GM18867 (cell line): ENCODE measurements at regions not wholly inside any gene's neighbourhood (a gene's known extent, or its start where the extent isn't known, plus 50 kb on each side); places are given as distances from the start of the nearest gene placed in this dataset.
"Not testable (repeated sequence)": the region's sequence is repeated elsewhere in the genome, so short reads cannot be mapped to it uniquely, and the experiment has no call there.

ENCODE experiments used
- ATAC-seq: cut with Tn5 transposase; IDR thresholded peaks from one replicate; pipeline ENCODE4 v1.9.1; 2021; ENCODE audit warnings: mild to moderate bottlenecking, moderate library complexity; ENCODE audit not compliant: unreplicated experiment

DNA sequence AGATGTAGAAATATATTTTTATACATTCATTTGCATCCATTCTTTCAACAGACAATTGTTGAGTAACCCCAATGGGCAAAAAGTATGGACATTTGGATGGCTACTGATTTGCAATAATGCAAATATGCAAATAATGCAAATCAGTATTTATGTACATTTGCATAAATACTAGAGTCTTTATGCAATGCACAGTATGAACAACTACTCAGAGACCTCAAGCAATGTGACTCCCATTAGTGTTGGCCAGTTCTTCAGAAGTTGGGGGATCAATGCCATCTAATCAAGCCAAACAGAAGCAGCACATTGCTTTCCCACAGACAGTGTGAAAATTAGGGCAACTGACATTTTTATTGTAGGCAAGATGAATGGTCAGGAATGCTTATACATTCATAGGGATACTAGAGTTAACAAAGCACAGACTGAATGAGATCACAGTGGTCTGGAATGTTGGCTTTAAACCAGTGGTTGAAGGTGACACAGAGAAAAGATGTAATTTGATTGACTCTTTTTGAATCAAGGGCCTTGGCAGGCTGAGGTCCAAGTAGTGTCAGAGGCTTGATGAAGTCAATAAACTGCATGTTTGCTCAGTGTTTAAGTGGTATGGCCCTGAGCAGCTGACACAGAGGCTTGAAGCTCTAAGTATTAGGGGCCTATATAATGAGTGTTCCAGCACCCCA is 256.6 kb downstream of the CTH start:
- no peak for ATAC-seq

DNA sequence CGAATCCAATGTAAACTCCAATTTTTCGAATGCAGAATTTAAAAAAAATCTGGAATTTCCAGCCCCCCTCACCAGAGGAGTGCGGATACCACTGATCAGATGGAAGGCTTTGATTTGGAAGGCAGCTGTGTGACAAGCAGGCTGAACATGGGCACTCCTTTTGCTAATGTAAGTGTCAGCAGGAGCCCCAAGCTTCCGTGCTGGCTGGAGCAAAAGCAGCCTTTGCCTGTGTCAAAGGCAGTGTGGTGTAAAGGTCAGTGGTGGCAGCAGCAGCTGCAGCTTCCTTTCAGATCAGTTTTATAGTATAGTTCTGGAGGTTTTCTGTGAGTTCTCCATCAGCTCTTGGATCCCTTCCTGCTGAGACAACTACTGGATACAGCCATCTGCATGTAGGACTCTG is 259.9 kb downstream of the CTH start:
- no peak for ATAC-seq

DNA sequence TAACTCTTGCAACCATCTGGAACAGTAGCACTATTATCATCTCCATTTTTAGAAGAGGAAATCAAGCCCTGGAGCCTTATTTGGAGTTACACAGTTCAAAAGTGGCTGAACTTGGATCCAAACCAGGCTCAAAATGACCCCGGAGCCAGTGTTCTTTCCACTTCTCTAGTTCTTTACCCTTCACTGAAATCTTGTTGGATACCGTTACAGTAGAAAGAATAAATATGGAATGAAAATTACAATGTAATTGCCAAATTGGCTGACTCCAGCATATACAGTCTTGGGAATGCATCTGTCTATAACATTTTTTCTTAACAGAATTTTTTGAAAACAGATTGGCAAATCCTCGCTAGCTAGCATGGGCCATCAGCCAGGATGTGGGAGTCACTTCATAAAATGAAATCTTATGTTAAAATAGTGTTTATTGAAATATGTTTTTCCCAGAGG is 261.4 kb downstream of the CTH start:
- no peak for ATAC-seq

DNA sequence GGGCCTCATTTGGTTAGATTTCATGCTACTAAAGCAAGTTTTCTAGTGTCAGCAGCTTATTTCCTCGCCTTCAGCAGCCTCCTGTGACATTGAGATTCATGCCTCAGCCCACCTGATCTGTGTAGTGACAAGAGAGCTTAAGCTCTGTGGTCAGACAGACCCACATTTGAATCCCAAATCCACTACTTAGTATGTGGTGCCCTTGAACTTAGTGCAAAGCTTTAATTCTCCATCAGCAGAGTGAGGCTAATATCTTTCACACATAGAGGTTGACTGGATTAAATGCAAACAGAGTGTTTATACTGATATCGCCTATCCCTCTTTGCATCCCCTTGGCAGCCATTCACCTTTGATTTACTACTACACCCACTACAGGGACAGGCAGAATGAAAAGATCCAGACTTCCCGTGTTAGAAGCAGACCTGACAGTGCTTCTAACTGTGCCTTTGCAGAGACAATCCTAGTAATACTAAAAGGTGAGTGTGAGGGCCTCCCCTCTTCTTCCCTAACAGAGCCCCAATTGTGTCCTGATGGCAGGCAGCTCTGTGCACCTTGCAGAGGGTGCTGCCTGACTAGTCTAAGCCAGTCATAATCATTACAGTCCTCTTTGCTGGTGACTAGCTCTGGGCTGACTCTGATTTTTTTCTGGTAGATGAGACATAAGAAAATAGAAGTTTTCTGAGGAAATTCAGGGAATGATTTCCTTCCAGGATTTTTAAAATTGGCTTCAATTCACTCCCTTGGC is 264.0 kb downstream of the CTH start:
- ATAC-seq, result no peak

DNA sequence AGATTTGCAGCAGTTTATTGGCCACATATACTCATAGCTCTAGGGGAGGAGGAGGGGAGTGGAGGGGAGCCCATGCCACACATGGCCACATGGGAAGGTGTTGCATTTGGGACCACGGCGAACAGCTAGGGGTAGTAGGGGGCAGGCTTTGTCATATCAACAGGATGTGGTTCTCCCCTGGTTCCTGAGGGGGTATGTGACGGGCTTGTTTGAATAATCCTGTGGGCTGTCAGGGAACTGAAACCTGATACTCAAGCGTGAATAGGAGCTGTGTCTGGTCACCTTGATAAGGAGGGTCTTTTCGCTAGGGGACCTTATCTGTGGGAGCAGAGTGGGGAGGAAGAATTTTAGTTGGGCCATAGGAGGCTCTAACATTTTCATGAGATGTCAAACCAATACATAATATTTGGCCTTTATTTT is 264.7 kb downstream of the CTH start:
- peak; percentile 55 for ATAC-seq

DNA sequence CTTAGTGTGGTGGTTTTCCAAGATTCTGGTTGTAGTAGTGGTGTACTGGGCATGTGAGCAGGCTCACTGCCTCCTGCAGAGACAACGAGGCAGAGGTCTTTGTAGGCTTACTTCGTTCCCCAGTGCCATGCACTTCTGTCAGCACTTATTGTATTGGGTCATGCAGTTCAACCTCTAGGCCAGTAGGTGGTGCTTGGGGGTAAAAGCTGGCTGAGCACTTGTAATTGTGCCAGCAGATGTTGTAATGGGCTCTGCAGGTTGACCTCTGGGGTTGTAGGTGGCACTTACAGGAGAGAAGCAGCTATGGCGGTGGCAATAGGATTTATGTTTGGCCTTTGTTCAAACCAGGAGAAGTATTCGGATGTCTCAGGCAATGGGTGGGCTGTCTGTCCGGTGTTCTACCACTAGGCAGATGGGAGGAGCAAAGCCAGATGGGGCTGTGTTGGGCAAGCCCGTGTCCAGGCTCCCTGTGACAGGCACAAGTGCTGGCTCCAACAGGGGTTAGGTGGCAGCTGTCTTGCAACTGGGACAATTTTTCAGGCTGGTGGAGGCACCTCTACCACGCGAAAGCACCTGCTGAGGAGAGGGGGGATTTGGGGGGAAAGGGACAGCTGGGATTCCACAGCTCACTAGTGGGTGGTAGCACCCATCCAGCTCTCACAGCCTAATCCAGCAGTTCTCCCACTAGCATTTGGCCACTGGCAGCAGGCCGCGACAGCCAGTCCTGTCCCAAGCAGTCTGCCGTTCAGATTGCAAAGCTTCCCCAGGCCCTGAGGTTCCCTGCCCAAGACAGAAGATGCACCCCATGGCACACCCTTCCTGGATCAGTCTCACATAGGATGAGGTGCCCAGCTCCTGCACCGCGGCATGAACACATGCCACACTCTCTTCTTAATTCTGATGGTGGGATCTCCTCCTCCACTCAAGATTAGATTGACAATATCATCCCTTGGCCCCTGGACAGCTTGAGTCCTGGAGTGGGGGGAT is 274.5 kb downstream of the CTH start:
- peak; percentile 100 for ATAC-seq

DNA sequence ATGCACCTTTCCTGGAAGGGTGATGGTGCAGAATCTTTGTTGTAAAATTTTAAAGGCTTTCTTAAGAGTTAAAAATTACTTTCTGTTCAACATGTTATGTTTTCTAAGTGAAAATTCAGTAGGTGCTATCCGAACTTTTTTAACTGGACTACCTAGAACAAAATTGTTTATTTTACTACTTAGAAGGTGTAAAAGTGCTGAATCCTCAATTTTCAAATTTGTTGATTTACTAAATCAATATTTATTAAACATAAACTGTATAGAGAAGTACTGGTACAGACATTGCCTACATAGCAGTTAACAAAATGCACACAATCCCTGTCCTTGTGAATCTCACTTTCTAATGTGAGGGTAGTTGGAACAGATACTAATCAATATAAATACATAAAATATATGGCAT is 277.5 kb downstream of the CTH start:
- no peak for ATAC-seq

DNA sequence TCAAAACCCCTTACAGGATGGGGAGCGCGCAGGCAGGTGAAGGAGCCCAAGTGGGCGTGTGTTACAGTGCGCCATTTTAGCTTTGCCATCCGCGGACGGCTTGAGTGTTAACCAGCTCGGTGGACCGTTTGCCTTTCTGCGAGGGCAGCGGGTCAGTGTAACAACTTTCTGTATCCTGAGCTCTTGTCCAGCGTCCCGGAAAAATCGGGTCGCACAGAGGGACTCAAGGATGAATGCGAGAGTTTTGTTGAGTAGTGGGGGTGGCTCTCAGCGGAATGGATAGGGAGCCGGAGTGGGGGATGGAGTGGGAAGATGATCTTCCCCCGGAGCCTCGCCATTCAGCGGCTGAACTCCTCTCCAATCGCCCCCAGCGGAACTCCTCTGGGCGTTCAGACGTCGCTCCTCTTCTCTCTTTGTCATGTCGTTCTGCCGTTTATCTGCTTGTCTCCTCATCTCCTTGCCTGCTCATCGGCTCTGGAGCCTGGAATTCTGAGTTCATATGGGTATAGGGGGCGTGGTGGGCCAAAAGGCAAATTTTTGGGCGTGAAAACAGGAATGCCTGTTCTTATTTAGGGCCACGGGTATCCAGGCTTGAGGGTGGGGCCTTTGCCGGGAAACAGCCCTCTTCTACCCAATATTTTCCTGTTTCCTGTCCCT is 295.4 kb downstream of the CTH start:
- ATAC-seq, result no peak

DNA sequence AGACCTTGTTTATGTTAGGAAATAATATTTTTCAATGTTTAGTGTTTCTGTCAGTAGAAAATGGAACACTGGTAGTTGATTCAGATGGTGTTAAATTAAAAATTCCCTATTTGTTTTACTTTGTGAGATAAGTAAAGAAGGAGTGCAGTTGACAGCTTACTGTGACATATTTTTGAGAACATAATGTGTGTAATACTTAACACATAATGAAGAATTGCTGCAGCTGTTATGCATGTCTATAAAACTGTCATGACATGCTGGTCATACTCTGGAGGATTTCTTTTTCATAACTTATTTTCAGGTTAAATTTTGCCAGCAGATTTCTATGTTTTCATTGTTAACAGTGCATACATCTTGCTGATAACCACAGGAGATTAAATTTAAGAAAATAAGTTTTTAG is 296.1 kb downstream of the CTH start:
- ATAC-seq, result no peak

DNA sequence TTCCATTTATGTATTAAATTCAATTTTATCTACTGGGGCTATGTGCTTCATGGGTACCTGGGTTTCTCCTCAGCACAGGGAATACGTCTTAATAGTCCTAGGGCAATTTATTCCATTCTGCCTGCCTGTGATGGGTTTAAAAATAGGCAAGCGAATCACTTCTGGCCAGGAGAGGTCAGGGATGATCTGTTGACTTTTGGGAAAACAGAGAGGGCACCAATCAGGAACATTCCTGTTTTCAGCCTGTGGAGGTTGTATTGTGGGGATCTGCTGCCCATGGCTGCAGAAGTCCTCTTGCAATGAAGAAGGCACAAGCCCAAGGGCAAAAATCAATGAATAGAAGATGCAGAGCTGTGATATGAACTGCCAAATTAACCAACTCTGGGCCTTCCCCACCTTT is 303.1 kb downstream of the CTH start:
- ATAC-seq, result no peak

DNA sequence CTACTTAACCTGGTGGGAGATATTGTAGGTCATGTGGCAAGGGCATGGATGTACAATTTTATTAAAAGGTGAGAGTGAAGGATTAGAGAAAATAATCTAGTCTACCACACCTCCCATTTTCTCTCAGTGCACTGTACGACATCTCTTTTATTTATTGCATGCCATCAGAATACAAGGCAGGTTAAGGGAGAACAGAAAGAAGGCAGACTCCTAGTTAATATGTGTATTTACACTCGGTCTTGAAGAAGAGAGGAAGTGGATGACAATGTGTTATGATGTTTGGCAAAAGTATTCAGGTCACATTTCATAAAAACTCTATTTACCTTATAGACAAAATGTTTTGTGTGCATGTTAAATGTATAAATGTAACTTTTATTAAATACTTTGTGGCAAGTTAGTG is 306.1 kb downstream of the CTH start:
- no peak for ATAC-seq

DNA sequence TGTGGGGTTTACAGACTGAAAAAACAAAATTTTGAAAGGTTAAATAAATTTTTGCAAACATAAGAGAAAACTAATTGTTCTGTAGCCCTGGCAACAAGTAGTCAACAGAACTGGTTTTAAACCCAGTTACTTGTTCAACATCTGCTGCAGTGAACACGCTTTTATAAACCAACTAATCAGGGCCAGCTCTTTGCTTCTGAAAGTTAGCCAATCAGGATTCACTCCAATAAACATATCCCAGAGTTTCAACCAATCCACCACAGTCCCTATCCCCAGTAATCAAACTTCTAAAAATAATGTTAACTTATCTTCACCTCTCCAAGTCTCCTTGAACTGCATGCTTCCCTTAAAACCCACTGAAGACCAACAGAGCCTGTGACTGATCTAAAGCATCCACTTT is 306.6 kb downstream of the CTH start:
- no peak for ATAC-seq

DNA sequence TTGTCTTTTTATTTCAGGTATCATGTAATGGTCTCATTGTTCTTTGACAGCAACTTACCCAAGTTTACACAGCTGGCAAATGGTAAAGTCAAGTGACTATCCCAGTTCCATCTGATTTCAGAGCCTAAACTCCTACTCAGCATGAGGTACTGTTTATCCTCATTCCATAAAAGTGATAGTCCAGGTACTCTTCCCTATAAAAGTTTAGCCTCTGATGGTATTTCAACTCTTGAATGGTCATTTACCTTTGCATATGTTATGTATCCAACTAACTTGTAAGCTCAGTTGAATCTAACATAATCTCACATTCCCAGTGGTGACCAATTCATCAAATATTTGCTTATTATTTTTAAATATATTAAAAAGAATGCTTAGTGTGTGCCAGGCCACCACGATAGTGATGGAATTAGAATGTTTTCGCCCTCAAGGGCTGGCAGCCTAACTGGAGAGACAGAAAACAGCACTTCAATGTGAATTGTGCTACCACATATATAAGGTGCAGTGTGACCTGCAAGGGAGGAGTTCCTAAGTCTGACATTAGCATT is 307.1 kb downstream of the CTH start:
- no peak for ATAC-seq

DNA sequence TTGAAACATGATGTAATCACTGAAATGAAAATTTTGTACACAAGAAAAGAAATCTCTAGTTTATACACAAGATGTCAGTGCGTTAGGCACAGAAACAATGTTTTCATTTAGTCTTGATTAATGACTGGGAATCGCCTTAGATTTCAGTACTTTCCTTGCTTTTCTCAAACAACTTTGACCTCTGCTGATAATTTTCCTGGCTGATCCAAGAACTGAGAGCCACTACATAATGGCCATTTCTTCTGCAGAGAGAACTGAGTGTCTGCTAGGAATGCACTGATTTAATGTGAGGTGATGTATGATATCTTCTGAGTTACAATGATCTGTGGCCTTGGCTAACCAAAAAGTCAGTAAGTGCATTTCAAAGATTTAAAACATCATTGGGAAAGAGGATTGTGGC is 308.1 kb downstream of the CTH start:
- ATAC-seq, result no peak

DNA sequence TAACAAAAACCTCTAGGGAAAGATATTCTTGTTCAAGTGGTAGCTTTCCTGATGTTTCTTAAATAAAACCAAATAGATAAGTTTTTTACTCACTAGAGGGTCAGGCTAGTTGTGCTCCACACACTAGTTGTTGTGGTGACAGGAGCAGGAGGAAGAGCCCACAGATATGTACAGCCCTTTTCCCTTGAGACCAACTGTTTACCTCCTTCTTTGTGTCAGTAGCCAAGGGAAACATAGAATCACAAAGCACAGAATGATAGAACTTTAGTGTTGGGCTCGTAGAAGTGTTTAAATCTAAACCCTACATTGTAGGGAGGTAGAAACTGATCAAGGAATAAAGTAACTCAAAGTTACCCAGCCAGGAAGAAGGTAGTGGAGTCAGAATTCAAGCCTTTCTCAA is 309.0 kb downstream of the CTH start:
- ATAC-seq, result no peak

DNA sequence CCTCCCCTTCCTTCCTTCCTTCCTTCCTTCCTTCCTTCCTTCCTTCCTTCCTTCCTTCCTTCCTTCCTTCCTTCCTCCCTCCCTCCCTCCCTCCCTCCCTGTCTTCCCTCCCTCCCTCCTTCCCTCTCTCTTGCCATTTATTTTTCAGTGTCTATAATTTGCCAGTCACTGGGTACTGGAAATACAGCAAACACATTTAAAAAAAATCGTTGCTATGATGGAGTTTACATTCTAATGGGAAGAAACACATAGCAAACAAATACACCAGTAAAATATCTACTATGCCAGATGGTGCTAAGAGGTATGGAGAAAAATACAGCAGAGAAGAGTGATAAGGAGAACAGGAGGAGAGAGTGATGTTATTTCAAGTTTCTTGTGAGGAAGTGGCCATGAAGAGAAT is 309.5 kb downstream of the CTH start:
- no peak for ATAC-seq

DNA sequence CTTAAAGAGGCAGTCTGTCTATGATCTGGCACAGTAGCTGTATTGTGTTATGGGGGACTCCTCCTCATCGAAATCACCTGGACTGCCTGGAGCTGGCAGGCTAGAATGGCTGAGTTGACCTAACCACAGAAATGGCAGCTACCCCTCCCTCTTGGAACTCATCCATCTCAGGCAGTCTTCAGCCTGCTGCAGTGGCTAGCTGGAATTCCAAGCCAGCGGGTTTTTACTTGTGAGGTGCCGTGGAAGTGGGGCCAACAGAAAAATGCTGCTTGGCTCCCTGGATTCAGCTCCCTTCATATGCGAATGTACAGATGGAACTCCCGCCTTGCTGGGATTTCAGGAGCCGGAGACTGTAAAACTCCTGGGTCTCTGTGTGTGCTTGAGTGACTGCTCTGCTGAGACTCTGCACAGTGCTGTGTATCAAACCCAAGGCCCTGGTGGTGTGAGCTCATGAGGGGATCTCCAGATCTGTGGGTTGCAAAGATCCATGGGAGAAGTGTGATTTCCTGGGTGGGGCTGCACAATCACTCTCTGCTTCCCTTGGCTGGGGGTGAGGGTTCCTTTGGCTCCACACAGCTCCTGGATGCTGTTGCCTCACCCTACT is 316.9 kb downstream of the CTH start:
- no peak for ATAC-seq

DNA sequence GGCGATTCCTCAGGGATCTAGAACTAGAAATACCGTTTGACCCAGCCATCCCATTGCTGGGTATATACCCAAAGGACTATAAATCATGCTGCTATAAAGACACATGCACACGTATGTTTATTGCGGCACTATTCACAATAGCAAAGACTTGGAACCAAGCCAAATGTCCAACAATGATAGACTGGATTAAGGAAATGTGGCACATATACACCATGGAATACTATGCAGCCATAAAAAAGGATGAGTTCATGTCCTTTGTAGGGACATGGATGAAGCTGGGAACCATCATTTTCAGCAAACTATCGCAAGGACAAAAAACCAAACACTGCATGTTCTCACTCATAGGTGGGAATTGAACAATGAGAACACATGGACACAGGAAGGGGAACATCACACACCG is 311.1 kb downstream of the PTGER3 start:
- not testable (repeated sequence) for ATAC-seq

DNA sequence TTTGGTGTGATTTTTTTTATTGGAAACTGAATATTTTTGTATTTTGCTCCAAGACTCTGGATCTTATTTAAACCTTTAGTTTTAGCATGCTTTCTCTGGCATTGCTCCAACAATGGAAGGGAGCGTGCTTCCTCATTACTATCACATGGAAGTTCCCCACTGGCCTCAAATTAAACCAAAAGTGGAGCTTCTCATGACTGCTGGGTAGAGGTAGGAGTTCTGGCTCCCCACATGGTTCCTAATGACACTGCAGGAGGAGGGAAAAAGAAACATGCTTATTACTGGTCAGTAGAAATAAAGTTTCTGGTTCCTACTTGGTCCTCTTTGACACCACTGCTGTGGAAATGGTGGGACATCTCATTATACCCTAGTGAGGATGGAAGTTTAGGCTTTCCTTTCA is 310.5 kb downstream of the PTGER3 start:
- no peak for ATAC-seq

DNA sequence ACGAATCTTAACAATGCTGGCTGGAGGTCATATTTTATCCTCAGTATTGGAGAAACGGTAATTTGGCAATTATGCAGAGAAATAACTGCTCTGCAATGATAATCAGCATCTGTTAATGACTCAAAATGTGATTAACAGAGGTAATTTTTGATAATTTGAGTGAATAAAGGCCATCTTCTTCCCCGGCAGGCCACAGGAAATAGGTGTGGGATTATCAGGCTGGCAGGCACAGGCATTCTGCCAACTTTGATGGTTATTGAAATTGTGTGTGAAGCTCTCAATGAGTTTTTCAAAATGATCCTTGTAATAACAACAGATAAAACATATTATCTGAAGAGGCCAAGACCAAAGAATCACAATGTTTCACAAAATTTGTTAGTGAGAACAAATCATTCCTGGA is 309.0 kb downstream of the PTGER3 start:
- ATAC-seq, result no peak
